Stimulated activated memory B cell treated with anti-CD40 and anti-IgM and Interleukin-4, amounts not matched to agents 10 μg/mL and 1 μg/mL and 100 μg/mL, for 72 hours (primary cell): ENCODE measurements at regions not wholly inside any gene's neighbourhood (a gene's known extent, or its start where the extent isn't known, plus 50 kb on each side); places are given as distances from the start of the nearest gene placed in this dataset.
"Not testable (repeated sequence)": the region's sequence is repeated elsewhere in the genome, so short reads cannot be mapped to it uniquely, and the experiment has no call there.

Experiments
- ATAC-seq: fragments of 150-1000 bp; cut with Tn5 transposase; 2 replicates; pipeline ENCODE4 v1.10.0; 2021
- H3K27ac Mint-ChIP-seq: one replicate; pipeline ENCODE4 v1.8.0; 2022; ENCODE audit warnings: mild to moderate bottlenecking, mixed read lengths
- H3K27me3 Mint-ChIP-seq: one replicate; pipeline ENCODE4 v1.8.0; 2022; ENCODE audit warnings: mixed read lengths
- H3K36me3 Mint-ChIP-seq: one replicate; pipeline ENCODE4 v1.8.0; 2022; ENCODE audit warnings: mixed read lengths
- H3K4me1 Mint-ChIP-seq: one replicate; pipeline ENCODE4 v1.8.0; 2022; ENCODE audit warnings: mixed read lengths
- H3K4me3 Mint-ChIP-seq: one replicate; pipeline ENCODE4 v1.8.0; 2022; ENCODE audit warnings: mild to moderate bottlenecking, moderate library complexity, mixed read lengths
- H3K9me3 Mint-ChIP-seq: one replicate; pipeline ENCODE4 v1.8.0; 2022; ENCODE audit warnings: mixed read lengths

DNA sequence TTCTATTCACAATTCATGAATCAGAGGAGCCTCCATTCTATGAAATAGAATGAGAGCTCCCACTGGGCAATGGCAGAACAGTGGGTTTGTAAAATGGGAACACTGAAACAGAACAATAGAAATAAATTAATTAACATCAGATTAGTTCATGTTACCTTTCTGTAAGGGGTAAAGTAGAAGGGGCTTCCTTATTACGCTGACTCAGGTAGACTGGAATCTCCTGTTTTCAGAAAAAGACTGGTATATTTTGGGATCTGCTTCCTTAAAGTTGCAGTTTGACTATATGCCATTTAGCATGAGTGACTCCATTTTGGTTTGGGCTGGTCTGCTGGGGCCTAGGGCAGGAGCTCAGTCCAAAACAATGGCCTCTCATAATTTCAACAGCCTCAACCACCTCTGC, 52.8 kb upstream of the ZFAND3 start:
- Mint-ChIP-seq H3K36me3 (no peaks in the 10 kb centered on the region), H3K4me1 (no peaks in the 10 kb centered on the region), H3K27ac (no peak overlapping the region), H3K4me3 (no peak overlapping the region), H3K27me3 (peaks cover 35% of the 10 kb centered on the region), H3K9me3 (no peaks in the 10 kb centered on the region)
- ATAC-seq, result no peak

DNA sequence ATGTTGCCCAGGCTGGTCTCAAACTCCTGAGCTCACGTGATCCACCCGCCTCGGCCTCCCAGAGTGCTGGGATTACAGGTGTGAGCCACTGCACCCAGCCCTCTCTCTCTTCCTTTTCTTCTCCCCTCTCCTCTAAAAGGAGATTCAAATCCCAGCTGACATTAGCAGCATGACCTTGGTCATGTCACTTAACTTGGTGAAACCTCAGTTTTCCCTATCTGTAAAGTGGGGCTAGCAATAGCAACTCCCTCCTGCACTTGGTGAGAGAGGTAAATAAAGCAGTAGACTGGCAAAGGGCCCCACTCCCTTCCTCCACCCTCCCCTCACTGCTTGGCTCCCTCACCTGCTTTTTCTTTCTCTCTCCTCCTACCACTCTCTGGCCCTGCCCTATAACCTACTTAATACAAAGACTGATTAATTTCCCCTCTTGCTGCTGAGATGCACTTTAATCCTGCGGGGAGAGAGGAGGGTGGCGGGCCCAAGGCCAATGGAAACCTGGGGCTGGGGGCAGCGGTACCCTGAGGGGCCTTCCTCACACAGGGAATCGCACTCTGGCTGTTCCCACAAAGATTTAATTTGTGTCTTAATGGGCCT, 54.2 kb upstream of the ZFAND3 start:
- Mint-ChIP-seq H3K27ac (no peak overlapping the region), H3K36me3 (no peaks in the 10 kb centered on the region), H3K4me1 (no peaks in the 10 kb centered on the region), H3K4me3 (no peak overlapping the region), H3K27me3 (peaks cover 29% of the 10 kb centered on the region), H3K9me3 (no peaks in the 10 kb centered on the region)
- no peak for ATAC-seq

- Mint-ChIP-seq H3K27me3 (peaks cover 27% of the 10 kb centered on the region), H3K4me1 (no peaks in the 10 kb centered on the region)
Measured at GRCh38 chr6:37763413-37763812, 56.1 kb upstream of the ZFAND3 start.

GRCh38 chr6:37762806-37763205, 56.7 kb upstream of the ZFAND3 start:
- H3K36me3 Mint-ChIP-seq, result no peaks in the 10 kb centered on the region
- no peak overlapping the region for H3K27ac Mint-ChIP-seq
- no peaks in the 10 kb centered on the region for H3K9me3 Mint-ChIP-seq
- no peak overlapping the region for H3K4me3 Mint-ChIP-seq
- H3K4me1 Mint-ChIP-seq, result no peaks in the 10 kb centered on the region
- peaks cover 27% of the 10 kb centered on the region for H3K27me3 Mint-ChIP-seq
- ATAC-seq, result no peak

More at GRCh38 chr6:37763413-37763812, 56.1 kb upstream of the ZFAND3 start:
- no peak overlapping the region for H3K4me3 Mint-ChIP-seq
- H3K27ac Mint-ChIP-seq, result no peak overlapping the region
- H3K9me3 Mint-ChIP-seq, result no peaks in the 10 kb centered on the region
- ATAC-seq, result no peak
- H3K36me3 Mint-ChIP-seq, result no peaks in the 10 kb centered on the region

DNA sequence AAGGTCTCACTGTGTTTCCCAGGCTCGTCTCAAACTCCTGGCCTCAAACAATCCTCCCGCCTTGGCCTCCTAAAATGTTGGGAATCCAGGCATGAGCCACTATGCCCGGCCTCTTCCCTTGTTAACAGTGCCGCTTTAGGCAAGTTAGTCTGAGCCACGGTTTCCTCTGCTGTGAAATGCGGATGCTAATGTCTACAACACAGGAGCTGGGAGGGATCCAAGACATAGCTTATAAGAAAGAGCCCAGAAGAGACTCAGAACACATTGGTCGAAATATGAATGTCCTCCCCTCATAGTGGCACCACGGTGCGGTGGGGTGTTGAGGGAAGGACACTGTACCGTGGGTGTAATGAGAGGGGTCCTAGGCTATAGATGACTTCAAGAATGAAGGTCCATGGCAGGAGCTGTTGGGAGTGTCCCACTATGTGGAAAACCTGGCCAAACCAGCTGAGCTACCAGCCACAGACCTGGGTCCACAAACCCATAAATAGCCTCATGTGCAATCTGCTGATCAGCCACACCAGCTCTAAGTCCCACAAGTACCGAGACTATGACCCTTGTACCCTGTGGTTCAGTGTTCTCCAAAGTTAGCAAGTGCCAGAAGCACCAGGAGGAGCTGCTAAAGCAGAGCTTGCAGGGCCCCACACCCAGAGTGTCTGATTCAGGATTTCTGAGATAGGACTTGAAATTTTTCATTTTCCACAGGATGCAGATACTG, 57.8 kb upstream of the ZFAND3 start:
- no peaks in the 10 kb centered on the region for H3K36me3 Mint-ChIP-seq
- ATAC-seq, result no peak
- no peaks in the 10 kb centered on the region for H3K9me3 Mint-ChIP-seq

GRCh38 chr6:37759221-37760144, 60.0 kb upstream of the ZFAND3 start:
- H3K4me1 Mint-ChIP-seq, result no peaks in the 10 kb centered on the region
- no peak for ATAC-seq
- peaks cover 12% of the 10 kb centered on the region for H3K27me3 Mint-ChIP-seq
- no peaks in the 10 kb centered on the region for H3K36me3 Mint-ChIP-seq
- no peaks in the 10 kb centered on the region for H3K9me3 Mint-ChIP-seq
- no peak overlapping the region for H3K27ac Mint-ChIP-seq
- H3K4me3 Mint-ChIP-seq, result no peak overlapping the region

More for the DNA sequence above, 57.8 kb upstream of the ZFAND3 start:
- H3K27ac Mint-ChIP-seq, result no peak overlapping the region
- H3K4me3 Mint-ChIP-seq, result no peak overlapping the region
- peaks cover 27% of the 10 kb centered on the region for H3K27me3 Mint-ChIP-seq
- no peaks in the 10 kb centered on the region for H3K4me1 Mint-ChIP-seq

DNA sequence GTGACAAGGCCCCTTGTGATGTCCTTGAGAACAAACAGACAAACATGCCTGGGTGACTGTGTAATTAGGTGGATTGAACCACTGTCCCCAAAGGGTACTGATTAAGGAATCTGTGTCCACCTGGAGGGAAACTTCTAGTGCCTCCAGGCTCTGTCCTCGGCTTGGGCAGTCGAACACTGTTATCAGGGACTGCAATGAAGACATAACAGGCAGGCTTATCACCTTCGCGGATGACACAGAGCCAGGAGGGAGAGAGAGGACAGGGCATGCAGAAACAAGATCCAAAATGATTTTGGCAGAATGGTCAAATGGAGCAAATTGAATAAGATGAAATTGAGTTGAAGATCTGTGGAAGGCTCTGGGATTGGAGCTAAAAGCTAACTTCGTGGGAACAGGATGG, 60.9 kb upstream of the ZFAND3 start:
- no peak for ATAC-seq
- no peak overlapping the region for H3K27ac Mint-ChIP-seq
- no peaks in the 10 kb centered on the region for H3K9me3 Mint-ChIP-seq
- H3K27me3 Mint-ChIP-seq, result peaks cover 11% of the 10 kb centered on the region
- no peaks in the 10 kb centered on the region for H3K4me1 Mint-ChIP-seq
- H3K4me3 Mint-ChIP-seq, result no peak overlapping the region
- H3K36me3 Mint-ChIP-seq, result no peaks in the 10 kb centered on the region

DNA sequence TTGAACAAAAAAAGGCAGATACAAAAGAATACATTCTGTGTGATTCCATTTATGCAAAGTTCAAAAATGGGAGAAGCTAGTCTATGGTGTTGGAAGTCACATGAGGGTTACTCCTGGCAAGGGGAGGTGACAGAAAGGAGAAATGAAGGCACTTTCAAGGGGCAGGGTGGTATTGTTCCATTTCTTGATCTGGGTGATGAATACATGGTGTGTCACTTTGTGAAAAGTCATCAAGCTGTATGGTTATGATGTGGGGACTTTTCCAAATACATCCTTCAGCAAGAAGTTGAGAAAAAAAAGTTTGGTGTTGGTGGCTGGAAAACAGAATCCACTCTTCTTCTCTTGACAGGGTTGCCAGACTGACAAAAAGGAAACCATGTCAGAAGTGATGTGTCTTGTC, 60.6 kb upstream of the MDGA1 start:
- no peak overlapping the region for H3K4me3 Mint-ChIP-seq
- peaks cover 15% of the 10 kb centered on the region for H3K27me3 Mint-ChIP-seq
- no peak for ATAC-seq
- H3K27ac Mint-ChIP-seq, result no peak overlapping the region
- no peaks in the 10 kb centered on the region for H3K9me3 Mint-ChIP-seq
- no peaks in the 10 kb centered on the region for H3K4me1 Mint-ChIP-seq
- no peaks in the 10 kb centered on the region for H3K36me3 Mint-ChIP-seq

DNA sequence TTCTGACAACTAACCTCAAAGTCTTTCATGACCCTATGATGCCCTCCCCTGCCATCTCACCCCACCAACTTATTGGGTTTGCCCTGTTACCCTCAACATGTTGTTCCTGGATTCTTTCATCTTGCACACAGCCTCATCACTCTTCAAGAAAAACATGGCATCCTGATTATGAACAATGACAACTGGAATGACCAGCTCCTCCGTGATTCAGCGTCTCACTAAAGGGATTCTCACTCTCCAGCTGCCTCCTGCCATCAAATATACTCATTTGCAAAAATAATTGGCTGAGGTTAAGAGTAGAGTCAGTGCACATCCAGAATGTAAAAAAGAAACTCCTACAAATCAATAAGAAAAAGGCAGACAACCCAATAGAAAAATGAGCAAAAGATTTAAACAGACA, 59.7 kb upstream of the MDGA1 start:
- Mint-ChIP-seq H3K36me3 (no peaks in the 10 kb centered on the region), H3K27ac (no peak overlapping the region), H3K27me3 (peaks cover 17% of the 10 kb centered on the region), H3K4me1 (no peaks in the 10 kb centered on the region), H3K9me3 (no peaks in the 10 kb centered on the region), H3K4me3 (no peak overlapping the region)
- no peak for ATAC-seq

GRCh38 chr6:37756135-37756534, 58.5 kb upstream of the MDGA1 start:
- no peak for ATAC-seq
- Mint-ChIP-seq H3K27ac (no peak overlapping the region), H3K9me3 (no peaks in the 10 kb centered on the region)

GRCh38 chr6:37752718-37753117, 55.0 kb upstream of the MDGA1 start:
- Mint-ChIP-seq H3K9me3 (no peaks in the 10 kb centered on the region), H3K4me1 (no peaks in the 10 kb centered on the region), H3K36me3 (no peaks in the 10 kb centered on the region), H3K27me3 (peaks cover 55% of the 10 kb centered on the region), H3K4me3 (no peak overlapping the region), H3K27ac (no peak overlapping the region)
- ATAC-seq, result no peak

More at GRCh38 chr6:37756135-37756534, 58.5 kb upstream of the MDGA1 start:
- Mint-ChIP-seq H3K4me1 (no peaks in the 10 kb centered on the region), H3K4me3 (no peak overlapping the region), H3K27me3 (peaks cover 25% of the 10 kb centered on the region), H3K36me3 (no peaks in the 10 kb centered on the region)

- H3K4me1 Mint-ChIP-seq, H3K27ac Mint-ChIP-seq, H3K4me3 Mint-ChIP-seq, H3K9me3 Mint-ChIP-seq, ATAC-seq, H3K36me3 Mint-ChIP-seq: not testable (repeated sequence)
- peaks cover 73% of the 10 kb centered on the region for H3K27me3 Mint-ChIP-seq
Measured at GRCh38 chr6:37749367-37749766, 51.7 kb upstream of the MDGA1 start.

- Mint-ChIP-seq H3K4me1 (no peaks in the 10 kb centered on the region), H3K9me3 (no peaks in the 10 kb centered on the region), H3K4me3 (no peak overlapping the region), H3K36me3 (no peaks in the 10 kb centered on the region), H3K27ac (no peak overlapping the region), H3K27me3 (peaks cover 78% of the 10 kb centered on the region)
- no peak for ATAC-seq
Measured at GRCh38 chr6:37748118-37748517, 50.4 kb upstream of the MDGA1 start.
